DND-41 (cell line): ENCODE measurements at regions not wholly inside any gene's neighbourhood (a gene's known extent, or its start where the extent isn't known, plus 50 kb on each side); places are given as distances from the start of the nearest gene placed in this dataset.

Experiments
- EZH2 ChIP-seq: IDR thresholded peaks from 3 replicates; pipeline ENCODE4 v1.6.1; 2012; ENCODE audit warnings: borderline replicate concordance, low read depth, mild to moderate bottlenecking, moderate library complexity, low read length, inconsistent platforms; ENCODE audit not compliant: severe bottlenecking
- TF ChIP-seq, protein P1 (sequence below): IDR thresholded peaks from 2 replicates; pipeline ENCODE4 v1.5.1; 2012; ENCODE audit warnings: borderline replicate concordance, low read length, moderate library complexity, mild to moderate bottlenecking; ENCODE audit not compliant: poor library complexity, severe bottlenecking; ENCODE audit errors: extremely low read depth

DNA sequence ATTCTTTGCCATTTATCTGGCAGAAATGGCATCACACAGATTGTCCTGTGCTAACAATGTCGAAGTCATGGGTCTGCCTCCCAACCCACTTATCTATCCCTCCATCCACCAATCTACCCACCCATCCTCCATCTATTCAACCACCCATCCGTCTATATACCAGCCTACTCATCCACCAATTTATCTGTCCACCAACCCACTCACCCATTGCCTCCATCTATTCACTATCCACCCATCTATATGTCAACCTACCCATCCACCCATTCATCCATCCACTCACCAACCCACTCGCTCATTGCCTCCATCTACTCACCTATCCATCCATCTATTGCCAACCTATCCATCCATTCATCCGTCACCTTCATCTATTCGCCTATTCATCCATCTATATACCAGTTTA, 521.2 kb downstream of the SHQ1 start:
- TF ChIP-seq, protein P1, sequence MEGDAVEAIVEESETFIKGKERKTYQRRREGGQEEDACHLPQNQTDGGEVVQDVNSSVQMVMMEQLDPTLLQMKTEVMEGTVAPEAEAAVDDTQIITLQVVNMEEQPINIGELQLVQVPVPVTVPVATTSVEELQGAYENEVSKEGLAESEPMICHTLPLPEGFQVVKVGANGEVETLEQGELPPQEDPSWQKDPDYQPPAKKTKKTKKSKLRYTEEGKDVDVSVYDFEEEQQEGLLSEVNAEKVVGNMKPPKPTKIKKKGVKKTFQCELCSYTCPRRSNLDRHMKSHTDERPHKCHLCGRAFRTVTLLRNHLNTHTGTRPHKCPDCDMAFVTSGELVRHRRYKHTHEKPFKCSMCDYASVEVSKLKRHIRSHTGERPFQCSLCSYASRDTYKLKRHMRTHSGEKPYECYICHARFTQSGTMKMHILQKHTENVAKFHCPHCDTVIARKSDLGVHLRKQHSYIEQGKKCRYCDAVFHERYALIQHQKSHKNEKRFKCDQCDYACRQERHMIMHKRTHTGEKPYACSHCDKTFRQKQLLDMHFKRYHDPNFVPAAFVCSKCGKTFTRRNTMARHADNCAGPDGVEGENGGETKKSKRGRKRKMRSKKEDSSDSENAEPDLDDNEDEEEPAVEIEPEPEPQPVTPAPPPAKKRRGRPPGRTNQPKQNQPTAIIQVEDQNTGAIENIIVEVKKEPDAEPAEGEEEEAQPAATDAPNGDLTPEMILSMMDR = no peak
- TF ChIP-seq EZH2 = no peak
